Endothelial cell of umbilical vein (primary cell): ENCODE measurements at regions not wholly inside any gene's neighbourhood (a gene's known extent, or its start where the extent isn't known, plus 50 kb on each side); places are given as distances from the start of the nearest gene placed in this dataset.

Source experiments
- MYC ChIP-seq: IDR thresholded peaks from one replicate; pipeline ENCODE4 v1.6.1; 2011; ENCODE audit warnings: mild to moderate bottlenecking, low read depth, low read length
- TF ChIP-seq, protein P1 (sequence below): IDR thresholded peaks from 2 replicates; pipeline ENCODE4 v1.6.1; 2011; ENCODE audit not compliant: insufficient read depth, insufficient read length

DNA sequence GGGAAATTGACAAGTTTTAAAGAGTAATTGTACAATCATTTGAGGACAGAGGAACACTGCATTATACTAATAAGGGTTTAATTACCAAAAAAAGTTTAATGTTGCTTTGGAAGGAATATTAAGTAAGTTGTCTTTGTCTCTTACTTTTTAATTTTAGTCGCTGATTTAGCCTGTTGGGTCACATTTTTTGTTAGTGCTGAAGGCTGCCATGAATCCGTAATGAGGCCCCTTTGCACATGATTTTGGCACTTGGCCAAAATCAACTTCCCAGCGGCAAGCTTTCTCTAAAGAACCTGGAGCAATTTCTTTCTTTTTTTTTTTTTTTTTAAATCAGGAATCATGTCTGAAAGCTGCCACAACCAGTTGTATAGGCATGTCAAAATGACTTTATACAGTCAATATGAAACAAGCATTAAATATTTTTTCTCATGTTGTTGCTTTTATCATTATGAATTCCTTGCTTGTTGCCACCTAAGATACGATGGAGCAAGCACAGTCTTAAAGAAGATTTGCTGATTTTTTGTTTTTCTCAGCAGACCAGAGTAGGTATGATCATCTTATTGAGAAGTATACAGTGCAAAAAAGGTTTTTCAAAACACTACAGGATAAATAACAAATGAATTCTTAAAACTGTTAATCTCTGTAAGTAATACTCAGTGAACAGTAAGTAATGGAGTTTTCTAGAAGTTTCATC, 690.4 kb downstream of the USP25 start:
- TF ChIP-seq, protein P1, sequence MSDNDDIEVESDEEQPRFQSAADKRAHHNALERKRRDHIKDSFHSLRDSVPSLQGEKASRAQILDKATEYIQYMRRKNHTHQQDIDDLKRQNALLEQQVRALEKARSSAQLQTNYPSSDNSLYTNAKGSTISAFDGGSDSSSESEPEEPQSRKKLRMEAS: no peak
- TF ChIP-seq MYC: no peak
